B cell (primary cell): ENCODE measurements at regions not wholly inside any gene's neighbourhood (a gene's known extent, or its start where the extent isn't known, plus 50 kb on each side); places are given as distances from the start of the nearest gene placed in this dataset.

Source experiments
- CTCF ChIP-seq: fragments of 200-600 bp; IDR thresholded peaks from one replicate; pipeline ENCODE4 v1.8.0; 2022; ENCODE audit warnings: antibody characterized with exemption, mild to moderate bottlenecking
- EZH2 ChIP-seq: IDR thresholded peaks from 2 replicates; pipeline ENCODE4 v1.6.1; 2012; ENCODE audit warnings: borderline replicate concordance, low read depth, mild to moderate bottlenecking, moderate library complexity, low read length; ENCODE audit not compliant: insufficient read depth, poor library complexity, severe bottlenecking

GRCh38 chr6:91633374-91634111 is 1046.7 kb upstream of the MAP3K7 start:
- TF ChIP-seq CTCF = no peak
- TF ChIP-seq EZH2 = no peak
